BJ (cell line): ENCODE measurements at regions not wholly inside any gene's neighbourhood (a gene's known extent, or its start where the extent isn't known, plus 50 kb on each side); places are given as distances from the start of the nearest gene placed in this dataset.

ENCODE experiments used
- CTCF ChIA-PET: fragments of 350-600 bp; formaldehyde crosslinking; extraction: SDS; loops from one replicate; lab custom pipeline; 2021; ENCODE audit warnings: antibody characterized with exemption, inconsistent platforms; lab: Yijun Ruan, JAX
- POLR2A ChIA-PET: fragments of 300-600 bp; sonication (Branson Sonifier 250); formaldehyde crosslinking; extraction: SDS; loops from one replicate; lab custom pipeline; 2021; ENCODE audit warnings: antibody characterized with exemption; lab: Charles Lee
- DNase-seq: peaks from one replicate; pipeline ENCODE4 v3.0.0-alpha.2; 2011; ENCODE audit warnings: low read depth
- H3K27me3 ChIP-seq: 2 replicates; pipeline ENCODE4 v1.6.0; 2011; ENCODE audit warnings: low read length; ENCODE audit not compliant: control insufficient read depth, insufficient read depth
- H3K36me3 ChIP-seq: 2 replicates; pipeline ENCODE4 v1.5.1; 2011; ENCODE audit warnings: low read length; ENCODE audit not compliant: control insufficient read depth, insufficient read depth
- H3K4me3 ChIP-seq: 2 replicates; pipeline ENCODE4 v1.5.1; 2011; ENCODE audit warnings: low read depth, mild to moderate bottlenecking, control low read depth, low read length
- CTCF ChIP-seq: IDR thresholded peaks from 2 replicates; pipeline ENCODE4 v1.5.1; 2011; ENCODE audit warnings: low read depth, mild to moderate bottlenecking, control low read depth, inconsistent platforms, low read length, moderate library complexity; ENCODE audit not compliant: insufficient read depth

GRCh38 chr7:25313526-25313925, 85.2 kb upstream of the NPVF start:
- no peak for TF ChIP-seq CTCF
- CTCF ChIA-PET = interaction anchor here (0.8 kb wide), 1 partner anchor 11 kb away, joined by 3 read pairs; no protein-coding TSS in a partner anchor
- POLR2A ChIA-PET = no interaction called here
- no peak for DNase-seq
- Histone ChIP-seq H3K4me3 (no peak overlapping the region), H3K27me3 (no peaks in the 10 kb centered on the region), H3K36me3 (no peaks in the 10 kb centered on the region)

GRCh38 chr7:25314094-25314730, 85.9 kb upstream of the NPVF start:
- ChIA-PET CTCF (interaction anchor here (0.8 kb wide), 1 partner anchor 12 kb away, joined by 3 read pairs; no protein-coding TSS in a partner anchor), POLR2A (no interaction called here)
- no peak overlapping the region for H3K4me3 ChIP-seq
- H3K36me3 ChIP-seq = no peaks in the 10 kb centered on the region
- no peak for DNase-seq
- no peak for TF ChIP-seq CTCF
- H3K27me3 ChIP-seq = no peaks in the 10 kb centered on the region

GRCh38 chr7:25314731-25315267, 86.5 kb upstream of the NPVF start:
- TF ChIP-seq CTCF = no peak
- Histone ChIP-seq H3K27me3 (peaks cover 2% of the 10 kb centered on the region; the same call in 1 of the 2 replicates), H3K36me3 (no peaks in the 10 kb centered on the region), H3K4me3 (no peak overlapping the region)
- no peak for DNase-seq
- POLR2A ChIA-PET = no interaction called here
- CTCF ChIA-PET = interaction anchor here (0.6 kb wide), 1 partner anchor 34 kb away, joined by 4 read pairs; no protein-coding TSS in a partner anchor

- POLR2A ChIA-PET = no interaction called here
Measured at GRCh38 chr7:25316366-25316765, 88.1 kb upstream of the NPVF start.

More at GRCh38 chr7:25316366-25316765, 88.1 kb upstream of the NPVF start:
- no peaks in the 10 kb centered on the region for H3K36me3 ChIP-seq
- no peak overlapping the region for H3K4me3 ChIP-seq
- no peak for DNase-seq
- TF ChIP-seq CTCF = no peak
- CTCF ChIA-PET = no interaction called here
- peaks cover 2% of the 10 kb centered on the region; the same call in 1 of the 2 replicates for H3K27me3 ChIP-seq
